ENCODE measurements at regions not wholly inside any gene's neighbourhood (a gene's known extent, or its start where the extent isn't known, plus 50 kb on each side); places are given as distances from the start of the nearest gene placed in this dataset.

DNA sequence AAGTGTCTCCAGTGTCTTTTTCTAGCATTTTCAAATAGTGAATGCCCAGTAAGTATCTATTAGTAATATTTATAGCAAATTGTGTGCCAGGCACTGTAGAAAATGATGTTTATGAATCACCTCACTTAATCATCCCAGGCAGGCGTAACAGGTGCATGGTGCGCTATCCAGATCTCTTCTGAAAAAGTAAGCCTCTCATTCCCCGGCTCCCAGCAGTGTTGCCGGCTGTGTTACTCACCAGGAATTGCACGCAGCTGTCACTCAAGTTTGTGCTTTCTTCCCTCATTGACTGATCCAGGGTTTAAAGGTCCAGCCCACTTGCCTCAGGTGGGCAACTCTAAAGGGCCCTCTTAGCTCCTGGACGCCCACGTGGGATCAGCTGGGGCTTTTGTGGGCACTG is 173.8 kb upstream of the RASSF8 start:
- H3K4me1 ChIP-seq: peaks cover 6% of the 10 kb centered on the region
- no peak for TF ChIP-seq CTCF (IDR thresholded peaks at IDR 0.05)
- no peak overlapping the region for H3K4me3 ChIP-seq
- no peaks in the 10 kb centered on the region for H3K27me3 ChIP-seq
- ATAC-seq (no peak), DNase-seq (no peak)
- H3K27ac ChIP-seq: no peak overlapping the region
- H3K36me3 ChIP-seq: no peaks in the 10 kb centered on the region
- intact Hi-C loops (cut with DNase I): no loop called here
- no peaks in the 10 kb centered on the region for H3K9me3 ChIP-seq

DNA sequence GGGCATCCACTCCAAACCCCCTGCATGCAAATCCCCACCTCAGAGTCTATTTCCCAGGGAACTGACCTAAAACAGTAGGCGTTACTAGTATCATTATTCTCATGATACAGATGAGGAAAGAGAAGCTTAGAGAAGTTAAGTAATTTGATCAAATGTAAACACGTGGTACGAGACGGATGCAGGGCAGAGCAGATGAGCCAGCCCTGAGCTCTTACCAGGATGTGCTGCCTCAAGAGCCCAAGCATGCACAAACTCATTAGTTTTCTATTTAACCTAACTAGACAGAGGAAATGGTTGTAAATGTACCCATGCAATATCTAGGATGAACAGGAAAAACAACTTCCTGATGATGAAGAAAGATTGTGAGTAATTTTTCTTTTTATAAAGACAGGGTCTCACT is 173.3 kb upstream of the RASSF8 start:
- Histone ChIP-seq H3K27me3 (no peaks in the 10 kb centered on the region), H3K4me3 (no peak overlapping the region), H3K9me3 (no peaks in the 10 kb centered on the region), H3K4me1 (peaks cover 7% of the 10 kb centered on the region), H3K27ac (no peak overlapping the region), H3K36me3 (no peaks in the 10 kb centered on the region)
- ATAC-seq: peak; percentile 55
- no peak for TF ChIP-seq CTCF (IDR thresholded peaks at IDR 0.05)
- DNase-seq: no peak
- intact Hi-C loops (cut with DNase I): no loop called here

DNA sequence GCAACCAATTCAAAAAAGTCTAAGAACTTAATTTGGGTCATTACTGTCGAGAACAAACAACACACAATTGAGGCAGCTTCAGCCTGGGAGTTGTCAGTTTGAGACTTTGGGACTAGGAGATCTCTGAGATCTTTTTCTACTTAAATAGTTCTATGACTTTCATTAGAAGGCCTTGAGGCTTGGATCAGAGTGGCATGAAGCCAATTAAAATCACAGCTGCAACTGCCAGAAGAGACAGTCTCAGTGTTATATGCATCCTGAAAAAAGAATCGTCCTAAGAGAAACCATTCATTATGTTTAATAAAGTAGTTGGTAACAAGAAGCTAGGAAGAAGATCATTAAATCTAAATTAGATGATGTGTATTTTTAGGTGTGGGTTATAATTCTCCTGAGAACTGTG is 170.8 kb upstream of the RASSF8 start:
- no peak for TF ChIP-seq CTCF (IDR thresholded peaks at IDR 0.05)
- Histone ChIP-seq H3K4me1 (peaks cover 7% of the 10 kb centered on the region), H3K9me3 (no peaks in the 10 kb centered on the region), H3K36me3 (no peaks in the 10 kb centered on the region), H3K27ac (no peak overlapping the region), H3K27me3 (no peaks in the 10 kb centered on the region), H3K4me3 (no peak overlapping the region)
- intact Hi-C loops (cut with DNase I): no loop called here
- ATAC-seq (no peak), DNase-seq (no peak)

DNA sequence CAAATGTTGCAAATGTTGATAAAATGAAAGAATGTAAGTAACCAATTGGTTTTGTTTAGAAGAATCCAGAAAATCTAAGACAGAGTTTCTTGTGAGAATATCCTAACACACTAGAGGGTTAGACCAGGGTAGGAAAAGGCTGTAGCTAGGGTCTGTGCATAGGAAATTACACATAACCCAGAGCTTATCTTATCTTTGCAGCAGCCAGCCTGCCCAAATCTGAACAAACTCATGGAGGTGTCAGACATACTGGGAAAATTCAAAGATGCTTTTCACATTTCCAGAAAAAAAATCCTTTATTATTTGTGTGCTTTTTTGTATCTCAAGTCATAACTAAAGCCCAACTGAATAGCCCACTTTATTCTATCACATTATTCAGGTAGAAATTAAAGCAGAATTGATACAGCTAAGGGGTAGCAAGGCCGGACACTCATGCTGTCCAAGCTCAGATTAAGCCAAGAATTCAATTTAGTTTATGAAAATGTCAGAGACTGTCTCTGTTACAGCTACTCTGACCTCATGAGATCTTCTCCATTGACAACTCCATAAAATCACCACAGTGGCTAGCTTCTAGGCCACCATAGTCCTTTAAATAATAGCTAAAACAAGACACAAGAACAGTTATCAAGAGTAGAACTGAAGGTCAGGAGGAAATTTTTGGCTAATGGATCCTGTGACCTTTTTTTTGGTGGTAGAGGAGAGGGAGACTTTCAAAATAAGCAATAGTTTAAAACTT is 169.6 kb upstream of the RASSF8 start:
- no peak for DNase-seq
- Histone ChIP-seq H3K27ac (no peak overlapping the region), H3K9me3 (no peaks in the 10 kb centered on the region), H3K36me3 (no peaks in the 10 kb centered on the region), H3K27me3 (no peaks in the 10 kb centered on the region), H3K4me3 (no peak overlapping the region), H3K4me1 (peaks cover 7% of the 10 kb centered on the region)
- no peak for TF ChIP-seq CTCF (IDR thresholded peaks at IDR 0.05)
- ATAC-seq: no peak
- intact Hi-C loops (cut with DNase I): no loop called here

DNA sequence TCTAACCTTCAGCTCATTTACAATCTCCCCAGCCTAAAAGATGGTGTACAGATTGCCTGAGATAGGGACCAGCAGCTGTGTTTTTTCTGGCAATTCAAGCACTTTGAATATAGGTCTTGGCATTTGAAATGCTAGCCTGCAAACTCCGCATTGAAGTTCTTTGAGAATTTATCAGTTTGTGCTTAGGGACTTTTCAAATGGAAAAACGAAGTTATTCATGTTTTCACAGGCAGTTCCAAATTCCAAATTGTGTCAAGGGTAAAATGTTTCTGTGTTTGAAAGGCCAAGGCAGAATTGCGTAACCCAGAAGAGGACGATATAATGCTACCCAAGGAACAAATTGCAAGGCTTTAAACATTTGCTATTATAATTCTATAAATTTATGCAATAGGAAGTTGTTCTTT is 168.9 kb upstream of the RASSF8 start:
- no peak overlapping the region for H3K27ac ChIP-seq
- no peaks in the 10 kb centered on the region for H3K9me3 ChIP-seq
- no peak for ATAC-seq
- no peak for TF ChIP-seq CTCF (IDR thresholded peaks at IDR 0.05)
- intact Hi-C loops (cut with DNase I): no loop called here
- H3K4me1 ChIP-seq: peaks cover 7% of the 10 kb centered on the region
- H3K27me3 ChIP-seq: no peaks in the 10 kb centered on the region
- no peaks in the 10 kb centered on the region for H3K36me3 ChIP-seq
- H3K4me3 ChIP-seq: no peak overlapping the region
- DNase-seq: no peak

DNA sequence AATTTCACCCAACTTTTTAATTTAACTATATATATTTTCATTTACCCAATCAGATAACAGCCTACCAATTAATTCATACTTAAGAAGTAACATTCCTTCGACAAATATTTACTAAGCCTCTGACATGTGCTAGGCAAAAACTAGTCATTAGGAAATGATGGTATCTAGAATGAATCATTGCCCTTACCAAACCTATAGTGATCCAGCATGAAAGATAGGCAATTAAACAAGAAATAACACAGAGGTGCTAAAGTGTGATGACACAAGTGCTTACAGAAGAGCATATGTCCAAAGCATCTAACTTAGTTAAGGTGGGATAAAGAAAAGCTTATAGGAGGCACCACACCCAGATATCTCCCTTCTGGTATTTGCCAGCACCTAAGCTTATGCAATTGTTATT is 166.5 kb upstream of the RASSF8 start:
- Histone ChIP-seq H3K36me3 (no peaks in the 10 kb centered on the region), H3K27me3 (no peaks in the 10 kb centered on the region), H3K4me1 (peaks cover 7% of the 10 kb centered on the region), H3K4me3 (no peak overlapping the region), H3K9me3 (no peaks in the 10 kb centered on the region), H3K27ac (no peak overlapping the region)
- DNase-seq (no peak), ATAC-seq (no peak)
- intact Hi-C loops (cut with DNase I): no loop called here
- TF ChIP-seq CTCF (IDR thresholded peaks at IDR 0.05): no peak
